ENCODE measurements at regions not wholly inside any gene's neighbourhood (a gene's known extent, or its start where the extent isn't known, plus 50 kb on each side); places are given as distances from the start of the nearest gene placed in this dataset.

GRCh38 chr4:138096384-138097062 lies 145.6 kb downstream of the SLC7A11 start:
- no peak for TF ChIP-seq CTCF (IDR thresholded peaks at IDR 0.05)
- Mint-ChIP-seq H3K36me3 (ENCODE audit: low read depth) (no peaks in the 10 kb centered on the region), H3K27ac (no peak overlapping the region)

GRCh38 chr4:138095378-138095777 lies 146.8 kb downstream of the SLC7A11 start:
- H3K36me3 Mint-ChIP-seq (ENCODE audit: low read depth) = no peaks in the 10 kb centered on the region
- H3K27ac Mint-ChIP-seq = no peak overlapping the region
- DNase-seq = no peak
- peaks cover 3% of the 10 kb centered on the region; the same call in 1 of the 2 replicates for H3K27me3 Mint-ChIP-seq (ENCODE audit: insufficient read depth)
- peaks cover 17% of the 10 kb centered on the region for H3K4me1 Mint-ChIP-seq (ENCODE audit: low read depth)
- no peak overlapping the region for H3K4me3 Mint-ChIP-seq
- H3K9me3 Mint-ChIP-seq = no peaks in the 10 kb centered on the region
- no peak for TF ChIP-seq CTCF (IDR thresholded peaks at IDR 0.05)

More at GRCh38 chr4:138096384-138097062, 145.6 kb downstream of the SLC7A11 start:
- Mint-ChIP-seq H3K4me3 (no peak overlapping the region), H3K27me3 (ENCODE audit: insufficient read depth) (peaks cover 3% of the 10 kb centered on the region; the same call in 1 of the 2 replicates), H3K4me1 (ENCODE audit: low read depth) (peaks cover 6% of the 10 kb centered on the region; the same call in 1 of the 2 replicates), H3K9me3 (no peaks in the 10 kb centered on the region)
- no peak for DNase-seq

DNA sequence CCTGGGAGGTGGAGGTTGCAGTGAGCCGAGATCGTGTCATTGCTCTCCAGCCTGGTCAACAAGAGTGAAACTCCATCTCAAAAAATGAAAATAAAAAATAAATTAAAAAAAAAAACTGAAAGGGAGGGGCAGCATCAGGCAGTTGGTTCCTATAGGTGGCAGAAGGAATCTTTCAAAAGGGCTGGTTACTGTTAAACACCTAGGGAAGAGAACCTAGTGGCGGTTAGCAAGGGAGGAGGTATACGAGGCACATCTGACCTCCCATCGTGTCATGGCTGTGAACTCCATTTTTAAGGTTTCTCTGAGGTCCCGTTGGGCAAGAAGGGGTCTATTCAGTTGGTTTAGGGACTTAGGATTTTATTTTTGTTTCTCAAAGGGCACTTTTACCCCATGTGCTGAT lies 150.1 kb downstream of the SLC7A11 start:
- no peak for DNase-seq
- H3K4me3 Mint-ChIP-seq = no peak overlapping the region
- no peak overlapping the region for H3K27ac Mint-ChIP-seq
- peaks cover 18% of the 10 kb centered on the region for H3K4me1 Mint-ChIP-seq (ENCODE audit: low read depth)
- peaks cover 3% of the 10 kb centered on the region; the same call in 1 of the 2 replicates for H3K27me3 Mint-ChIP-seq (ENCODE audit: insufficient read depth)
- H3K36me3 Mint-ChIP-seq (ENCODE audit: low read depth) = 0 out of 2 replicates have a peak, but pooled peaks cover 5% of the 10 kb centered on the region
- TF ChIP-seq CTCF (IDR thresholded peaks at IDR 0.05) = no peak
- no peaks in the 10 kb centered on the region for H3K9me3 Mint-ChIP-seq

DNA sequence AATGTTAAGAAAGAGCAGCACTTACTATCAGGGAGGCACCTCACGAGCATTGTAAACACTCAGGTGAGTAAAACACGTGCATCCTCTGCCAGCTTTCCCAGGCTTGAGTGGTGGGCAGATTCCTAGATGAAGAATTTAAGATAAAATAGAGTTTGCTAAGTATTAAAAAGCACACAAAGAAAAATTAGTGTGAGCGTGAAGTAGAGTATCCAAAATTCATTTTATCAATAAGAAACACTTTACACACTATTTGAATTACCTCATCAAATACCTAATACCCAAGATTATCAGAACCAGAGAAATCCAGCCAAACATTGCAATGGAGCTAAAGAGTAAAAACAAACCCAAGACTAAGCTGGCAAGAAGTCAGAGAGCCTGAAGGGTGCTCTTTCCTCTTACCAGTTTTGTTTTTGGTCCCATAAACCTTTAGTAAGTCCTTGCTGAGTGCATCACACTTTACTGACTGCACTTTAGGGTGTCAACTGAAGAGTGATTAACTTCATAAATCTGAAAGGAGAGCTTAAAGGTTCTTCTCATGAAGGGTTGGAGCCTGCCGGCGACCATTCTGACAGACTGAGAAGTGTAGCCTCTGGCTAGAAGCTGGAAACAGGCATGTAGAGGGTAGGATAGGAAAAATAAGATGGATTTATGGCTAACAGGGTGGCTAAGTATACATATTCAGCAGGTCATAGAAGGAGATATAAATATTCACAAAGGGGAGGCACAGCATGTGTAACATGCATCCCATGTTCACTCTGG lies 151.1 kb downstream of the SLC7A11 start:
- H3K9me3 Mint-ChIP-seq = no peaks in the 10 kb centered on the region
- no peak for DNase-seq
- TF ChIP-seq CTCF (IDR thresholded peaks at IDR 0.05) = no peak
- H3K4me1 Mint-ChIP-seq (ENCODE audit: low read depth) = peaks cover 24% of the 10 kb centered on the region
- no peak overlapping the region for H3K27ac Mint-ChIP-seq
- H3K27me3 Mint-ChIP-seq (ENCODE audit: insufficient read depth) = no peaks in the 10 kb centered on the region
- H3K4me3 Mint-ChIP-seq = peak overlapping the region; percentile 84; the same call in 1 of the 2 replicates
- H3K36me3 Mint-ChIP-seq (ENCODE audit: low read depth) = 0 out of 2 replicates have a peak, but pooled peaks cover 5% of the 10 kb centered on the region

DNA sequence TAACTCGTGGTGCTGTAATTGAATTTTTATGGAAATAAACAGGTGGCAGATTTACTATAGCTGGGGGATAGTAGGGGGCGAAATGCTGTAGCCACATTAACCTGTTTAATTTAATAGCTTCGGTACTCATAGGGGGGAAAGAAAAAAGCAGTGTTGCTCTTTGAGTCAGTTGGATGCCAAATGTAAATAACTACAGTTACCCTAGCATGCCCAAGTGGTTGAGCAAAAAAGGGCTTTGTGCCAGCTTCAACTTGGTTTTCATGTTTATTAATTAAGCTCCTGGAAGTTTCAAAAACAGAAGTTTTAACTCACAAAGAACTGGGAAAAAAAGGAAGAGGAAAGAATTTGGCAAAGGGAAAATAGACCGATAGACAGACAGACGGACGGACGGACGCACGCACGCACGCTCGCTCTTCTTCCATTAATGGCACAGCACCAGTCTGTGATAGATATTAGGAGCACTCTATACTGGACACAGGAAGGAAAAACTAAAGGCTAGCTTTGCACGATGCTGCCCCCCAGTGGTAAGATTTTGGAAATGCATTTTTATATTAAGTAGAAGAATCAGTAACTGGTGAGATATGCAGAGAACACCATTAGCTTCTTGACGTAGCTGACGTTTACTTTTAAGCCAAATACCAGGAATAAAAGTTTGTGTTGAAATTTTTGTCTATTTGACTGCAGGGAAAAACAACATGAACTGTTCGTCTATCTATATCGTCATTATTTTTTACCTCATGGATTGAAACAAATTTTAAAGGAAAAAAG lies 151.8 kb downstream of the SLC7A11 start:
- peak overlapping the region; percentile 59 for H3K27ac Mint-ChIP-seq
- H3K4me3 Mint-ChIP-seq = peak overlapping the region; percentile 84
- no peaks in the 10 kb centered on the region for H3K27me3 Mint-ChIP-seq (ENCODE audit: insufficient read depth)
- TF ChIP-seq CTCF (IDR thresholded peaks at IDR 0.05) = peak; percentile 96
- 0 out of 2 replicates have a peak, but pooled peaks cover 5% of the 10 kb centered on the region for H3K36me3 Mint-ChIP-seq (ENCODE audit: low read depth)
- H3K4me1 Mint-ChIP-seq (ENCODE audit: low read depth) = peaks cover 24% of the 10 kb centered on the region
- no peaks in the 10 kb centered on the region for H3K9me3 Mint-ChIP-seq
- peak; percentile 79 for DNase-seq
